Activated gamma-delta T cell treated with Interleukin-2 at 50 U/mL for 16 hours (primary cell): ENCODE measurements at regions not wholly inside any gene's neighbourhood (a gene's known extent, or its start where the extent isn't known, plus 50 kb on each side); places are given as distances from the start of the nearest gene placed in this dataset.

Source experiments
- DNase-seq: peaks from one replicate; pipeline ENCODE4 v3.0.0-alpha.2; 2020

GRCh38 chrX:20515841-20516461, 249.2 kb upstream of the RPS6KA3 start:
- DNase-seq: no peak

- no peak for DNase-seq
These were observed 247.6 kb upstream of the RPS6KA3 start for GRCh38 chrX:20514358-20514757.

DNA sequence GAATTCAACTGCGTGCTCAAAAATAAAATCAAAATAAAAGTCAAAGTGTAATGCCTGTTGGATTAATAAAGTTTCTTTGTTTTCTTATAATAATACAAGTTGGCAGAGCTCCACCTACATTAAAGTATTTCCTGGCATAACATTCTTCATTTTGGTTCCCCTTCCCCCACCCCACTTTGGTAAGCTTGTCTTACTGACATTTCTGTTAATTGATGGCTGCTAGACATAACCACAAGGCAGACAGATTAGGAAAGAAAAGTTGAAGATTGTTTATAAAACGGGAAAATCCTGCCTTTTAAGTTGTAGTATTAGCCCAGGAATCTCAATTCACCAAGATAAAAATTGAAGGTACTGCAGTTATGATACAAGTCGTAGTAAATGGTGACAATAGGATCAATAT, 246.5 kb upstream of the RPS6KA3 start:
- DNase-seq: no peak

DNA sequence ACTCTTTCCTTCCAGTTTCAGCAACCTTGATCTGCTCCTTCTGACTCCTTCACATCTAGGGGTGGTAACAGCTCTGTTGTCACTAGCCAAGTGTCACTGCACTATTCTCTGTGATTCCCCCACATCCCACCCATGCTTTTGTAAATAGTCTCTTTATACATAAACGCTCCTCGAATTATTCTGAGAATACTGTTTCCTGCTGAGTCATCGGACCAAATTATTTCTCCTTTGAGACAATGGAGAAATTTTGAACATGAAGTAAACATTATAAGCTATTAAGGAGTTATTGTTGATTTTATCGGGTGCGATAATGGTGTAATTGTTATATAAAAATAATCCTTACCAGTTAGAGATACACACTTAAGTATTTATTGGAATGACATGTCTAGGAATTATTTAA, 245.1 kb upstream of the RPS6KA3 start:
- no peak for DNase-seq

GRCh38 chrX:20507901-20508620, 241.4 kb upstream of the RPS6KA3 start:
- no peak for DNase-seq

DNA sequence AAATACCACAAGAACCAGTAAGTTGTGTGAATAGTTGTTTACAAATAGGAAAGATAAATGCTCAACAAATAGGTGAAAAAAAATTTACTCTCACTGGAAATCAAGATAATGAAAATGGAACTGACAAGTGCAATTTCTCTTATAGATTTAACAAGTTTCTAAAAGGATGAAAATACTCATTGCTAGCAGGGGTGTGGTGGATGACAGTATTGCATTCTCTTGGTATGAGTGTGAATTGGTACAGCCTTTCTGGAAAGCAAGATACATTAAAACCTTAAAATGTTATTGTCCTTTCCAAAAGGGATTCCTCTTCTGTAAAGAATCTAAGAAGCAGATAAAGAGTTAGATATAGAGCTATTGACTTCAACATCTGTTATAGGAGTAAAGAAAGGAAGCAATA, 240.0 kb upstream of the RPS6KA3 start:
- no peak for DNase-seq

- DNase-seq: no peak
These were observed 234.2 kb upstream of the RPS6KA3 start for GRCh38 chrX:20500949-20501348.

DNA sequence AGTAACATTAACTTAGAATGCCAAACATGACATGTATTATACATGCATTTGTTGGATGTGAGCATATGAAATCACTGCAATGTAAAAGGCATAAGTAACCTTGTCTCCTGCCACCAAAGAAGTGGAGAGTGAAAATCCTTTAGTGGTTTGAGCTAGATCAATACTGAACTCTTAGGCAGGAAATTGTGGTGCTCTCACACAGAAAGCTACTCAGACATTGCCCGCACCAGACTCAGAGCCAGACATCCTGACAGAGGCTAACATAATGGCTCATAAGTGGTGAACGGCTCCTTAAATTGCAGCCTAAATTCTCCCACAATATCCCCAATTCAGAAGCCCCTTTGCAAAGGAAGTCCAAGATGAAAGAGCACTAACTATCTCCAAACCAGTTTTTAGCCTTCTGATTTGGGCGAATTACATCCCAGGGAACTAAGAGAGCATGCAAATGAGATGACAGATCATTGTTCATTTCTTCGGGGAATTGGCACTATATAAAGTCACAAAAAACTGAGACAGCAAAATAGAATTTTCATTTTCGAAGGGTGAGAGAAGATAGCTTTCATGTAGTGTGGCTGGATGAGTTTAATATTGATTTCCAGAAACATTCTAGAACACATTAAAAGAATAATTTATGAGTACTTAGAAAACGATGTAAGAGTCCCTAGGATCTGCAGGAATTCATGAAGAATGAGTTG, 233.6 kb upstream of the RPS6KA3 start:
- DNase-seq: no peak

DNA sequence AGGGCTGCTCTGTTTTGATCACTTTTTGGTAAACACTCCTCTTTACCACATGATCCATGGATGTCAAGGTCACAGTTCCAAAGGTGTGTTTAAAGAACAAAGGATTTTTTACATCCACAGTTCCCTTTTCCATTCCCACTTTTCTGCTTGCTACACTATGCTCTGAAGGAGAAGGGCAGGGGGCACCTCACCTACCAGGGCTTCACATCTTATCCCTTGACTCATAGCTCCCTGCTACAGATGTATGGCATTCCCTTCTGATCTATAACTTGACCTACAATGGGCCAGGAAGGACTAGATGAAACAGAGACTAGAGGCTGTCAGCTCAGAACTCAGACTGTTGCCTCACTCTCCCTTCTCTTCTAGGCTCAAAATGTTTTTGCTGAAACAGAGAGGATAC, 233.1 kb upstream of the RPS6KA3 start:
- no peak for DNase-seq

DNA sequence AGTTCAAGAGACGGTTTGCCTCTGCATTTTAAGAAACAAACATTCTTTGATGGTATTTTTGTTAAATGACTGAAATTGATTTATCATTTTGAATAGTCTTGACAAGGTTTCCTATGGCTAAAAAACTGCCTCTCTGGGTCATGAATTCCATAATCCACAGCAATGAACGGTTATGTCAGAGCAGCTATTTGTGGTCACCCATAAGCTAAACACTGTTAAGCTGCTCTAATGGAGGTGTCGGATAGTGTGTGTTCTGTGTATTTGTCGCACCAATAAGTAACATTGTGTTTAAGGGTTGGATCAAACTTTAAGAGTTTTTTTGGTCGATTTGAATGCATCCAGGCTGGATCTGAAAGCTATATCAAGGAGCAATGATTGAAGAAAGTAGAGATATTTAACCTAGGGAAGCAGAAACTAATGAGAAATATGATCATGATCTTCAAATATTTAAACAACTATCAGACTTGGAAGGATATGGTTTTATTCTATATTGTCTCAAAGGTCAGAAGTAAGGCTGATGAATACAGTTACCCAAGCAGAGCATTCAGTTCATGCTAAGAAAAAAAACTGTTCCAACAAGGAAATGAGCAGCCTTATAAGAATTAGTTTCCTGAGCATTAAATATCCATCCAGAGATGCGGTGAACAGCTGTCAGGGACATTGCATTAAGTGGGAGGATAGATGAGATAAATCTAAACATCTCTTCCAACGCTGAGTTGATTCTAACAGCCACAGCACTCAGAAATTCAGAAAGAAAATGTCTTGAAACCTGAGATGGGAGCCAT, 232.3 kb upstream of the RPS6KA3 start:
- DNase-seq: no peak

GRCh38 chrX:20495575-20495974, 228.9 kb upstream of the RPS6KA3 start:
- no peak for DNase-seq

DNA sequence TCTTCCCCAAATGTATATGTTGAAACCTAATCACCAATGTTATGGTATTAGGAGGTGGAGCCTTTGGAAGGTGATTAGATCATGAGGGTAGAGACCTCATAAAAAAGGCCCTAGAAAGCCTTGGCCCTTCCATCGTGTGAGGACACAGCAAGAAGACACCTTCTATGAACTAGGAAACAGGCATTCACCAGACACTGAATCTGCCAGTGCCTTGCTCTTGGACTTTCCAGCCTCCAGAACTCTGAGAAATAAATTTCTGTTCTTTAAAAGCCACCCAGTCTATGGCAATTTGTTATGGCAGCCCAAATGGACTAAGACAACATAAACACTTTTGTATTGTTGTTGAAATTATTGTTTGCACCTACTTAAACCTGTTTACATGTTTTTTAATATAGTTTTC, 221.8 kb upstream of the RPS6KA3 start:
- no peak for DNase-seq

- no peak for DNase-seq
These were observed 220.5 kb upstream of the RPS6KA3 start for GRCh38 chrX:20487227-20487626.

DNA sequence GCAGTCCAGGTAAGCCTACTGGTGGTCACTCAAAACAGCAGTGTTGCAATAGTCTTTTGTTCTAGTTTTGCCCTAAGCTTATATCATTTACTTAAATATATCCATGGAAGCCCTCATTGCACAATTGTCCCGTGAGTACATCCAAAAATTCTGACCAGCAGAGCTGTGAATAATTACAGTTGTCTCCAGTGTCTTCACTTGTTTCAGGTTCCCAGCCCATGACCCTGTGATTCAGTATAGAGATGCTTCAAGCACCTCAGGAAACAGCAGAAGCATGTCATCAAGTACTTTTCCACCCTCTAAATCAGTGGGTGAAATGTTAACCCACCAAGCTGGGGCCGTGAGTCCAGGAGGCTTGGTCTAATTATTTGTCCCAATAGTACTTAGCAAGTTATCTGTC, 214.9 kb upstream of the RPS6KA3 start:
- no peak for DNase-seq

- DNase-seq: no peak
These were observed 213.2 kb upstream of the RPS6KA3 start for GRCh38 chrX:20479896-20480295.

DNA sequence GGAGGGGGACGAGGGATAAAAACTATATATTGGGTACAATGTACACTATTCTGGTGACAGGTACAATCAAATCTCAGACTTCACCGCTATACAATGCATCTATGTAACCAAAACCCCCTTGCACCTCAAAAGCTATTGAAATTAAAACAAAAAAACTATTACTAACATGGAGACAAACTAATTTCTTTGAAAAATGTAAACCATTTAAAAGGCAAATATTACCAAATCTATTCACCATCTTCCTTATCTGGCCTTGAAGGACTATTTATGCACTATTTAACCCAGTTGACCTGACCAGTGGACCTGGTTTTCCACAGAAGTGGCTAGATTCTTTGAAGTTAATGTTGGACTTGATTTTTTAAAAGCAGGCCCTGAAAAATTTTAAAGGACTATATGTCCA, 212.3 kb upstream of the RPS6KA3 start:
- DNase-seq: no peak

GRCh38 chrX:20477836-20478524, 211.3 kb upstream of the RPS6KA3 start:
- DNase-seq: no peak

- DNase-seq: no peak
These were observed 210.5 kb upstream of the RPS6KA3 start for GRCh38 chrX:20477219-20477618.

GRCh38 chrX:20472620-20473258, 206.0 kb upstream of the RPS6KA3 start:
- no peak for DNase-seq

DNA sequence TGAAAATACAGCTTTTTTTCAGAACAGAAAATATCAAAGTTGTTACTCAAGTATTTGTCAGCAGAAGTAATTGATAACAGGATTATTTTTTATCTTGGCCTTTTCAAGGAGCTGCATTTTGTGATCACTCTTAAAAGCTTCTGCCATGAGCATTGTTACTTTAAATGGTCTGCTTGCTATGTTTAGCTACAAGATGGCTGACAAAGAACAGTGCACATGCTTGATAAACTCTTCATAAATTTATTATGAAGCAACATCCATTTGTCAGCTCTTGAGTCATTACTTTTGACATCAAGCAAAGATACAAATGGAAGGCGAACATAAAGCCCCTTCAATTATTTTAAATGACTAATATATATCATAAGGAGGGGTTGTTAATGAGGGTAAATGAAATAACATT, 205.4 kb upstream of the RPS6KA3 start:
- no peak for DNase-seq

DNA sequence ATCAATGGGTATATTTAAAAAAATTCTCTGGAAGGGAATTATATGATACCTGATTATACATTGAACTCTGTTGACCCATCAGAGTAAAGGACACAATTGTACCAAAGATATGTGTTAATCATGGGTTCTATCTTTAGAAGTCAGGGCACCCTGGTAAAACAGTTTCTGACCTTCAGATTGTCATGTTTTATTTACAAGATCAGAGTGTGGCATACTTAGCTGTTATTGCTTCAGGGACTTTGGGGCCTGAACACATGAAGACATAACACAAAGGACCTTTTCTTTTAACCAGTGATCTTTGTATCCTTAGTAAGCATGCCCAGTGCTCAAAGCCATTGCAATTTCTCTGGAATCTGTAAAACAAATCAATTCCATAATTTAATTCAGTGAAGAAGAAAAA, 204.8 kb upstream of the RPS6KA3 start:
- no peak for DNase-seq

DNA sequence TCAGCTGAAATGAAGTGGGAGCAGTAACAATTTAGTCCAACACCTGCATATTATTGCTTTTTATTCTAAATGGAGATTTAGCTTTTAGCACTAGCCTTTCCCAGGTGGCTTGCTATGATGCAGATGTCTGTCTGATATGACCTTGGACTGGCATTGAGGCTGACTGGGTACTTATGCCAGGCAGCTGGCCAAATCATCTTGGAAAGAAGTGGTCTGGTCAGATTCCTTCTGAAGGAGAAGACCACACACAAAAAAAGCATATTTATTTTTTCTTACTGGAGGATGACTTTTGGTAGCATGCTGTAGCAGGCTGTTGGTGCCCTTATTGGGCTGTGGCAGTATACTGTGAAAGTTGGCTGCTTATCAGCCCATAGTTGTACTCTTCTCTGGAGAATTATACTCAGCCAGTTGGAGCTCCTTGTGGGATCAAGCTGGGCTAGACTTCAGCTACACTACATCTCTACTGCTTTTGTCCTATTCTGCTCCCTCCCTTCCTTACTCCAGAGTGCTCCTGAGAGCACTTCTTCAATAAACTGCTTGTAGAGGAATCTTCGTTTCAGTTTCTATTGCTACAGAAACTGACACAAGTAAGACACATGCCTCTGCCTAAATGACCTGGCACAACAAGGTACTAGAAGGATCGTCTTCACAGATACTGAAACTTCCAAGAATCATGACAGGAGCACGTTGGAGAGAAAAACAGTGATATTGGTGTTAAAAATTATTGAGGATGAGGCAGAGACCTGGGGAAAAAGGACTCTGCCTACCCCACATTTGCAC, 196.8 kb upstream of the RPS6KA3 start:
- no peak for DNase-seq
